HG02798 (cell line): ENCODE measurements at regions not wholly inside any gene's neighbourhood (a gene's known extent, or its start where the extent isn't known, plus 50 kb on each side); places are given as distances from the start of the nearest gene placed in this dataset.

ENCODE experiments used
- ATAC-seq: cut with Tn5 transposase; IDR thresholded peaks from one replicate; pipeline ENCODE4 v1.9.1; 2021; ENCODE audit warnings: mild to moderate bottlenecking; ENCODE audit not compliant: unreplicated experiment, poor library complexity

- ATAC-seq: no peak
Observed at GRCh38 chr3:21801631-21802030, 50.6 kb upstream of the ZNF385D start.

GRCh38 chr3:21803604-21804003 lies 52.6 kb upstream of the ZNF385D start:
- ATAC-seq: no peak

- no peak for ATAC-seq
Observed at GRCh38 chr3:21804330-21804729, 53.3 kb upstream of the ZNF385D start.

- no peak for ATAC-seq
Observed at GRCh38 chr3:21806733-21807132, 55.7 kb upstream of the ZNF385D start.

GRCh38 chr3:21825684-21826083 lies 74.7 kb upstream of the ZNF385D start:
- no peak for ATAC-seq

GRCh38 chr3:21826416-21826815 lies 75.4 kb upstream of the ZNF385D start:
- no peak for ATAC-seq

- no peak for ATAC-seq
Observed at GRCh38 chr3:21830541-21830940, 79.5 kb upstream of the ZNF385D start.

GRCh38 chr3:21835264-21835663 lies 84.3 kb upstream of the ZNF385D start:
- ATAC-seq: no peak

- ATAC-seq: no peak
Observed at GRCh38 chr3:21836227-21836626, 85.2 kb upstream of the ZNF385D start.

- ATAC-seq: no peak
Observed at GRCh38 chr3:21839176-21839575, 88.2 kb upstream of the ZNF385D start.

- no peak for ATAC-seq
Observed at GRCh38 chr3:21839592-21839991, 88.6 kb upstream of the ZNF385D start.

GRCh38 chr3:21847005-21847404 lies 96.0 kb upstream of the ZNF385D start:
- no peak for ATAC-seq

- ATAC-seq: no peak
Observed at GRCh38 chr3:21859124-21860081, 108.4 kb upstream of the ZNF385D start.

GRCh38 chr3:21860082-21860475 lies 109.1 kb upstream of the ZNF385D start:
- ATAC-seq: no peak

GRCh38 chr3:21860657-21861056 lies 109.6 kb upstream of the ZNF385D start:
- ATAC-seq: no peak

- no peak for ATAC-seq
Observed at GRCh38 chr3:21876782-21877181, 125.8 kb upstream of the ZNF385D start.

- no peak for ATAC-seq
Observed at GRCh38 chr3:21877214-21877754, 126.3 kb upstream of the ZNF385D start.

- no peak for ATAC-seq
Observed at GRCh38 chr3:21879184-21879886, 128.3 kb upstream of the ZNF385D start.

- no peak for ATAC-seq
Observed at GRCh38 chr3:21888656-21889055, 137.6 kb upstream of the ZNF385D start.

- ATAC-seq: no peak
Observed at GRCh38 chr3:21889166-21889565, 138.2 kb upstream of the ZNF385D start.

GRCh38 chr3:21892104-21892503 lies 141.1 kb upstream of the ZNF385D start:
- no peak for ATAC-seq
